Ectodermal cell (in vitro differentiated cells): ENCODE measurements at regions not wholly inside any gene's neighbourhood (a gene's known extent, or its start where the extent isn't known, plus 50 kb on each side); places are given as distances from the start of the nearest gene placed in this dataset.

Source experiments
- H3K27ac ChIP-seq: 2 replicates; pipeline ENCODE4 v1.7.0; 2013; ENCODE audit warnings: mild to moderate bottlenecking, low read depth, low read length; ENCODE audit not compliant: insufficient read depth, poor library complexity, severe bottlenecking
- H3K27me3 ChIP-seq: 2 replicates; pipeline ENCODE4 v1.7.0; 2013; ENCODE audit warnings: mild to moderate bottlenecking, low read length; ENCODE audit not compliant: insufficient read depth, control insufficient read depth, poor library complexity, severe bottlenecking
- H3K36me3 ChIP-seq: one replicate; pipeline ENCODE4 v1.7.0; 2013; ENCODE audit warnings: low read length; ENCODE audit not compliant: control insufficient read depth, insufficient read depth
- H3K4me1 ChIP-seq: one replicate; pipeline ENCODE4 v1.7.0; 2013; ENCODE audit warnings: low read length; ENCODE audit not compliant: control insufficient read depth, insufficient read depth
- H3K4me3 ChIP-seq: 2 replicates; pipeline ENCODE4 v1.7.0; 2013; ENCODE audit warnings: low read depth, low read length, control low read depth; ENCODE audit not compliant: insufficient read depth
- H3K9me3 ChIP-seq: 2 replicates; pipeline ENCODE4 v1.7.0; 2013; ENCODE audit warnings: mild to moderate bottlenecking, low read length, moderate library complexity; ENCODE audit not compliant: control insufficient read depth
- WGBS, 2 experiments: methylation state at CpG; one replicate each; pipeline ENCODE4 v1.1.7; 2013; ENCODE audit warnings: missing lambda C conversion rate in 2 of 2; 5-methylcytosine and 5-hydroxymethylcytosine counted together

DNA sequence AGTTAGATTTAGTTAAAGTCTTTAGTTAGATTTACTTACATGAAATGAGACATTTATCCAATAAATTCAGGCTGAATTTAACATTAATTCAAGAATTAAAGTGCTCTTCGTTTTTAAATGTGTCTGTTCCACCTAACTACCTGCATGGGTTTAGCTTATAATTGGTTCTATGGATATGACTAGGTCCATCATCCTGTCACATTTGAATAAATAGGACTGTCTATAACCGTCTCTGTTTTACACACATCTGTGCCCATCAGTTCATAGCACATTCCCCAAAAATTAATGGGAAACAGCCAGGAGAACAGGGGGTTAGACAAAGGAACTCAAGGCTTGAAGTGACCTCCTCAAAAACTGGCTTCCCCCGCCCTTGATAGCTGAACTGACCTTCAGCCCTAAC lies 219.6 kb downstream of the MRPL39 start:
- WGBS, 2 experiments: 91 to 96% methylated on average over 3 of the region's 3 CpGs

DNA sequence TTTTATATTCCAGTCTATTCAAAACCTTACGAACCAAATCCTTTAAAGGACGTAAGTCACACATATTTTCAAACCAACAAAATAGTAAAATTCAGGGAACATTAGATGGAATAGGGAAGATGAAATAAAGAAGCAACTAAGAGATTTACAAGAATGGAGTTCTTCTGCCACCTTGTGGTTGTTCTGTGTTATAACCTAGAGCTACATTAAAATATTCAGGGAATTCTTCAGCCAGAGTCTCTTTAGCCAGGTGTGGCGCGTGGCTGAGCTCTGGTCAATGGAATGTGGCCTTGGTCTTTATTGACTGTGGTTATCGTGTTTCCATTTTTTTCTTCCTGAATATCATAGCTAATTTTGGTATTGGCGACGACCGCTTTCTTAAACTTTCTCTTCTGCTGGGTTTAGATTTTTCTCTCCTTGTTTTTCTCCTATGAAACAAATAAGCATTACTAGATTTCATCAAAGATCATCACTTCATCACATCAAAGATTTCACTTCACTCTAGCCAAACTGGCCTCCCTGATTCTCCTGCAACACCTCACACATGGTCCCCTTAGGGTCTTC lies 221.3 kb downstream of the MRPL39 start:
- no peaks in the 10 kb centered on the region for H3K36me3 ChIP-seq
- H3K4me3 ChIP-seq: no peak overlapping the region
- no peaks in the 10 kb centered on the region for H3K27me3 ChIP-seq
- no peak overlapping the region for H3K27ac ChIP-seq
- H3K4me1 ChIP-seq: no peaks in the 10 kb centered on the region
- WGBS, 2 experiments: 15 to 33% methylated on average over 6 to 8 of the region's 8 CpGs
- H3K9me3 ChIP-seq: no peaks in the 10 kb centered on the region

More for the DNA sequence above, 219.6 kb downstream of the MRPL39 start:
- H3K27ac ChIP-seq: no peak overlapping the region
- no peaks in the 10 kb centered on the region for H3K9me3 ChIP-seq
- H3K36me3 ChIP-seq: no peaks in the 10 kb centered on the region
- no peak overlapping the region for H3K4me3 ChIP-seq
- no peaks in the 10 kb centered on the region for H3K4me1 ChIP-seq
- H3K27me3 ChIP-seq: no peaks in the 10 kb centered on the region

DNA sequence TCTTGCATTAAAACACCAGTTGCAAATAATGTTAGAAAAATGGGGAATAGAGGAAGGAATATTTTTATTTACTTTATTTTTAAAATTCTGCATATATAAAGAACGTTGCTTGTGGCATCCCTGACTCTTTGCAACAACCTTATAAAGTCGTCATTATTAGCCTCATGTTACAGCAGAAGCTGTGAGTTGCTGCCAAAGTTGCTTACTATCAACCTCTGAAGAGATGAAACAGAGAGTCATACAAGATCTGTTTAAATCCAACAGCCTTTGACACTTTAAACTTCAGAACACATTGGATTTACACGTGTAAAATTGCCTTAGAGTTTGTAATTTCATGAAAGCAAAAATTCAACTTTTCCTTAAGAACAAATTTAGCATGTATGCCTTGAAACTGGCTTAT lies 221.9 kb downstream of the MRPL39 start:
- Histone ChIP-seq H3K27ac (no peak overlapping the region), H3K27me3 (no peaks in the 10 kb centered on the region), H3K36me3 (no peaks in the 10 kb centered on the region), H3K9me3 (no peaks in the 10 kb centered on the region), H3K4me1 (no peaks in the 10 kb centered on the region), H3K4me3 (no peak overlapping the region)
- WGBS, 2 experiments: 60 to 79% methylated on average over 3 of the region's 3 CpGs

DNA sequence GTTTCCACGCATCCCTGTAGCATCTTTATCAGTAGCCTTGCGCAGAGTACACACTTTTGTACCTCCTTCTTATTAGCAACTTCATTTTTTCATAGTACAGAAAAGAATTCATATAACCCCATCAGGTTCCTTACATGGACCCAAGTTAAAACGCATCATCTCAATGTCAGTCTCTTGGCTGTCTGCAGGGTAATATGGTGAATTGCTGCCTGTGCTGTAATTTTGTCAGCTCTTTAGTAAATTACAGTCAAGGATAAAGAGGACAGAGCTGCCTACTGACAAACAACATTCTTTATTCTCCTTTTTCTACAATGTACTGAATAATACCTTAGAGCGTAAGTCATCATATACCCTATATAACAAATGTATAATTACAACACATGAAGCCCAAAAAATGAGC lies 222.5 kb downstream of the MRPL39 start:
- no peaks in the 10 kb centered on the region for H3K9me3 ChIP-seq
- no peak overlapping the region for H3K4me3 ChIP-seq
- H3K27me3 ChIP-seq: no peaks in the 10 kb centered on the region
- no peaks in the 10 kb centered on the region for H3K36me3 ChIP-seq
- H3K27ac ChIP-seq: no peak overlapping the region
- H3K4me1 ChIP-seq: no peaks in the 10 kb centered on the region
- 96 to 98% methylated on average over 4 of the region's 4 CpGs for WGBS, 2 experiments

DNA sequence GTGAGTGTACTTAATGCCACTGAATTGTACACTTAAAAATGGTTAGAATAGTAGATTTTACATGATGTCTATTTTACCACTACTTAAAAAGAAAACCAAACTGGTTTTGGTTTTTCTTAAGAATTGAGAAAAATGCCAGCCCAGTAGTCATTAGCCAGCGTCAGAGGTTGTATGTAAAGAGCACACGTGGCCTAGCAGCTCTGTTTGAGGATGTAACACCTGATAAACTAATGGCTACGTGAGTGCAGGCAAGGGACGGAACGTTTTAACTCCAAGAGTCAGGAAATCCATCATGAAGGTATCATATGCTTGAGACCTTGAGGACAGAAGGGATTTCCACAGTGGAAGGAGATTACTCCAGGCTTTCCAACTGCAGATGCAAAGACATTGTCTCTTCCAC lies 223.7 kb downstream of the MRPL39 start:
- H3K27me3 ChIP-seq: no peaks in the 10 kb centered on the region
- no peak overlapping the region for H3K27ac ChIP-seq
- 90 to 92% methylated on average over 5 of the region's 5 CpGs for WGBS, 2 experiments
- no peak overlapping the region for H3K4me3 ChIP-seq
- H3K4me1 ChIP-seq: no peaks in the 10 kb centered on the region
- H3K36me3 ChIP-seq: no peaks in the 10 kb centered on the region
- no peaks in the 10 kb centered on the region for H3K9me3 ChIP-seq

DNA sequence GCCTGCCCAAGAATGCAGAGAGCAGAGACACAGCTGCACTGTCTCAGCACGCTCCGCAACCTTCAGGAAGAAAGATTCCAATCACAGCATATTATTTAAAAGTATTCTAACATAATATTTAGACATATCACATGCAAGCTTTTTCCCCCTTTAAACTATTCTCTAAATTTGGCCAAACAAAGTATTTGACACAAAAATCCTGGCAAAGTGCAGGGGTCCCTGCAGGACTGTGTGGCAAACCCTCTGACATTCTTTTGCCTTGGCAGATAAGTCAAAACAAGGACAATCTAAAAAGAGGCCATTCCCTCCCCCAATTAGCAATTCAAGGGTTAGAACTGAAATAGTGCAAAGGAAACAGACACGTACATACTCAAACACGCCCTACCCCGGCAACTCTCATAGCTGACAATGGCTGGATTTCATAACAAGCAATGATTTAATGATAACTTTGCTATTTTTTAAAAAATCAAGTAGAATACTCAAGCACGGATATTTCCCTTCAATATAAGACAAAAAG lies 225.3 kb downstream of the MRPL39 start:
- no peaks in the 10 kb centered on the region for H3K9me3 ChIP-seq
- no peaks in the 10 kb centered on the region for H3K4me1 ChIP-seq
- H3K27ac ChIP-seq: no peak overlapping the region
- H3K27me3 ChIP-seq: no peaks in the 10 kb centered on the region
- no peaks in the 10 kb centered on the region for H3K36me3 ChIP-seq
- WGBS, 2 experiments: 98 to 100% methylated on average over 4 to 6 of the region's 6 CpGs
- H3K4me3 ChIP-seq: no peak overlapping the region

DNA sequence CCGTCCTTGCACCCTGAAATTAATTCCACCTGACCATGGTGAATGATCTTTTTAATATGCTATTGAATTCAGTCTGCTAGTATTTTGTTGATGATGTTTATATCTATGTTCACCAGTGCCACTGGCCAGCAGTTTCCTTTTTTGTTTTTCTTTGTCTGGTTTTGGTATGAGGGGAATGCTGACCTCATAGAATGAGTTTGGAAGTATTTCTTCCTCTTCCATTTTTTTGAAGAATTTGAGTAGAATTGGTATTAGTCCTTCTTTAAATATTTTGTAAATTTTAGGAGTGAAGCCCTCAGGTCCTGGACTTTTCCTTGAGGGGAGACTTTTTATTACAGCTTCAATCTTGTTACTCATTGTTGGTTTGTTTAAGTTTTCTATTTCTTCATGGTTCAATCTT lies 231.6 kb downstream of the MRPL39 start:
- H3K27ac ChIP-seq: no peak overlapping the region
- no peaks in the 10 kb centered on the region for H3K9me3 ChIP-seq
- WGBS, 2 experiments: 93 to 95% methylated on average over 1 of the region's 1 CpG
- H3K27me3 ChIP-seq: no peaks in the 10 kb centered on the region
- no peaks in the 10 kb centered on the region for H3K36me3 ChIP-seq
- H3K4me1 ChIP-seq: no peaks in the 10 kb centered on the region
- no peak overlapping the region for H3K4me3 ChIP-seq

DNA sequence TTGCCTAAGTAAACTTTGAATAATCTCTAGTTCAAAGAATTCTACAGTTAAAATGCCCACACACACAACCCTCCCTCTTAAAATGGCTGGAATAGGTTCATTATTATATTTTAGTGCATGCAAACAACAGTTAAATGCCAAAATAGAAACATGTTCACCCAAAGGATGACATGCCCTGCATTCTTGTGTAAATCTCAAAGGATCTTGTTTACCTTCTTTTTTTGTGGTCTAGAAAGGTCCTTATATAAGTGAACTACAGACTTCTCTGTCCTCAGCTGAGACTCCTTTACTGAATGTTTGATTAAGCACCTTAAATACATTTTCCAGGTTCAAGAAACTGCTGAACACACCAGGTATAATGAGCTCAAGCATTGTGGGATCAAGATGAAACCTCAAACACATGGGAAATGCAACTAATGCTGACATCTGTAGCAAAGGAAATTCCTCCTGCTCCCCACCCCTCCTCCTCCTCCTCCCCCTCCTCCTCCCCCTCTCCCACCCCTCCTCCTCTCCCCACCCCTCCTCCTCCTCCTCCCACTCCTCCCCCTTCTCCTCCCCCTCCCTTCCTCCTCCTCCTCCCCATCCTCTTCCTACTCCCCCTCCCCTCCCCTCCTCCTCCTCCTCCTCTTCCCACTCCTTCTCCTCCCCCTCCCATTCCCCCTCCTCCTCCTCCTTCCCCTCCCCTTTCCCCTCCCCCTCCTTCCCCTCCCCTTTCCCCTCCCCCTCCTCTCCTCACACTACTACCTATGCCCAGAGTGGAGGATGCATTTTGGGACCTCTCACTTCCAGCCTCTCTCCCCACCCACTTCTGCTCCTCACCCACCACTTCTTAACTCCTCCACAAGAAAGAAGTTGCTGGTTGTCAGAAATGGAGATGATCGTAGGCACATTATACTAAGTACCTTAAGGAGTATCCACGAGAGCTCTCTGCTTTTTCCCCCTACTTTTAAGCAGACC lies 233.9 kb downstream of the MRPL39 start:
- no peak overlapping the region for H3K27ac ChIP-seq
- H3K36me3 ChIP-seq: no peaks in the 10 kb centered on the region
- WGBS, 2 experiments: 87 to 92% methylated on average over 2 of the region's 2 CpGs
- no peaks in the 10 kb centered on the region for H3K9me3 ChIP-seq
- H3K4me3 ChIP-seq: no peak overlapping the region
- H3K27me3 ChIP-seq: no peaks in the 10 kb centered on the region
- no peaks in the 10 kb centered on the region for H3K4me1 ChIP-seq

DNA sequence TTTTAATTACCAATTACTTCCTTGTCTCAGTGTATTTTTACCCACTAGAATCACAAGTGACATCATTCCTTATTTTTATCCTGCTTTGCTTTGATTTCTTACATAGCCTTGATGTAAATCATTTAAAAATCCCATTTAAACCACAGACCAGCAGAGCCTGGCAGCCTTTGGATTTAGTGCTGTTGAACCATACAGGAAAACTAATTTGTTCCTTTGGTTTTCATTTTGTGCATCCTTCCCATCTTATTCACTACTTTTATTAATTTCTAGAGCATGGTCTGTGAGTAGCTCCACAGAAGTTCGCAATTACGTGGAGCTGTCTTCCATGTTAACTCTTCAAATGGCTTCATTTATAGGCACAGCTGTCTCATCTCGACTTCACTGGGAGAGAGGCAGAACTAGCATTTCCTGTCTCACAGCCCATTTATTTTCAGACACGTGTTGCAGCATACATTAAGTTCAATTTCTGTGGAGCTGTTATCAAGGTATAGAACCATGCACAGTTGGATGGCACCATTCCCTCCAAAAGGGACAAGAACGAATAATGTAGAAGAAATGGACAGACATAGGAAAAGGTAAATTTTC lies 235.3 kb downstream of the MRPL39 start:
- no peaks in the 10 kb centered on the region for H3K4me1 ChIP-seq
- H3K9me3 ChIP-seq: no peaks in the 10 kb centered on the region
- no peak overlapping the region for H3K27ac ChIP-seq
- WGBS, 2 experiments: 80 to 81% methylated on average over 5 of the region's 5 CpGs
- no peaks in the 10 kb centered on the region for H3K27me3 ChIP-seq
- no peaks in the 10 kb centered on the region for H3K36me3 ChIP-seq
- H3K4me3 ChIP-seq: no peak overlapping the region

DNA sequence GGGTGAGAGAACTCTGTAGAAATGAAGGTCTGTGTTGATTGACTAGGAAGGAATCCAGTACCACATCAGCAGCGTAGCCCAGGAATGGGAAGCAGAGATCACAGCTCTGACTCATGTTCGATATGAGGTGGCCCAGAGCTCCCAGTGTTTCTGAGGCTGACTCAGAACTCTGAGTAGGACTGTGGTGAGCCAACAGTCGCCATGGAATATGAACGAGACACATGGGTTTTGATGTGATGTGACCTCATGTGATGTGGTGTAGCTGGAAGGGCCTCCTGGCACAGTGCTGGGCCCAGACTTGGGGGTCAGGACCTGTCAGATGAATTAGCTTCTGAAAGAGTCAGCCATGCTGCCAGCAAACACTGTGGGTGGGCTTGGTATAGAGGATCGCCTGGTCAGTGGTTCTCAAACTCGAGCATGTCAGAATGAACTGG lies 237.0 kb downstream of the MRPL39 start:
- no peaks in the 10 kb centered on the region for H3K36me3 ChIP-seq
- H3K4me1 ChIP-seq: no peaks in the 10 kb centered on the region
- no peak overlapping the region for H3K27ac ChIP-seq
- 94 to 96% methylated on average over 6 of the region's 6 CpGs for WGBS, 2 experiments
- H3K9me3 ChIP-seq: no peaks in the 10 kb centered on the region
- no peak overlapping the region for H3K4me3 ChIP-seq
- H3K27me3 ChIP-seq: no peaks in the 10 kb centered on the region
